ENCODE measurements at regions not wholly inside any gene's neighbourhood (a gene's known extent, or its start where the extent isn't known, plus 50 kb on each side); places are given as distances from the start of the nearest gene placed in this dataset.

GRCh38 chr9:13915591-13916301 lies 398.2 kb downstream of the NFIB start:
- Histone ChIP-seq H3K4me3 (replicated peaks in 1 of 3; ENCODE audit: insufficient read depth in 1 of 3, low read depth in 1 of 3, low read length in 3 of 3) (no peak overlapping the region), H3K4me2 (ENCODE audit: insufficient read depth, low read length) (no peak overlapping the region), H3K9me3 (replicated peaks; ENCODE audit: control insufficient read depth, insufficient read depth, low read length) (no peaks in the 10 kb centered on the region), H2AFZ (ENCODE audit: low read depth, low read length) (no peak overlapping the region), H3K36me3 (ENCODE audit: control insufficient read depth in 2 of 2, extremely low read depth in 1 of 2, insufficient read depth in 2 of 2, low read length in 2 of 2) (no peaks in the 10 kb centered on the region), H3K9me1 (replicated peaks; ENCODE audit: control insufficient read depth, extremely low read depth, insufficient read depth, low read length) (no peaks in the 10 kb centered on the region), H4K20me1 (replicated peaks; ENCODE audit: control insufficient read depth, extremely low read depth, insufficient read depth, low read length) (no peaks in the 10 kb centered on the region), H3K79me2 (ENCODE audit: control insufficient read depth, insufficient read depth, low read length) (no peaks in the 10 kb centered on the region), H3K27ac (ENCODE audit: insufficient read depth, low read depth, low read length) (no peak overlapping the region), H3K4me1 (ENCODE audit: control insufficient read depth, extremely low read depth, insufficient read depth, low read length) (no peaks in the 10 kb centered on the region), H3K9ac (replicated peaks; ENCODE audit: extremely low read depth, insufficient read depth, low read length) (no peak overlapping the region), H3K27me3 (ENCODE audit: control insufficient read depth in 2 of 2, insufficient read depth in 2 of 2, low read length in 2 of 2) (no peaks in the 10 kb centered on the region)
- no TSS peak for BruUV-seq (replicated peaks)
- dilution Hi-C loops (cut with MboI; ENCODE audit: extremely low pct_ligation_motif_present, low sequenced_read_pairs) (no loop called here), intact Hi-C loops (cut with micrococcal nuclease) (no loop called here)
- DNase-seq (ENCODE audit: low read depth, low spot score) (no peak), FAIRE-seq (no peak)
- TF ChIP-seq EZH2 (IDR thresholded peaks at IDR 0.05; ENCODE audit: borderline replicate concordance, low read depth, low read length, severe bottlenecking) (no peak), POLR2A (IDR thresholded peaks at IDR 0.05; ENCODE audit: low read depth, low read length) (no peak), FOS (IDR thresholded peaks at IDR 0.05; ENCODE audit: borderline replicate concordance, insufficient read depth, low read length) (no peak), MYC (IDR thresholded peaks at IDR 0.05; ENCODE audit: low read depth, low read length) (no peak), JUN (IDR thresholded peaks at IDR 0.05; ENCODE audit: borderline replicate concordance, insufficient read depth, insufficient read length, low read depth) (no peak), GATA2 (IDR thresholded peaks at IDR 0.05; ENCODE audit: insufficient read depth, insufficient read length, low read depth, low read length) (no peak), POLR2AphosphoS5 (IDR thresholded peaks at IDR 0.05; ENCODE audit: insufficient read depth, low read depth, low read length) (no peak)
- TF ChIP-seq, protein P1, sequence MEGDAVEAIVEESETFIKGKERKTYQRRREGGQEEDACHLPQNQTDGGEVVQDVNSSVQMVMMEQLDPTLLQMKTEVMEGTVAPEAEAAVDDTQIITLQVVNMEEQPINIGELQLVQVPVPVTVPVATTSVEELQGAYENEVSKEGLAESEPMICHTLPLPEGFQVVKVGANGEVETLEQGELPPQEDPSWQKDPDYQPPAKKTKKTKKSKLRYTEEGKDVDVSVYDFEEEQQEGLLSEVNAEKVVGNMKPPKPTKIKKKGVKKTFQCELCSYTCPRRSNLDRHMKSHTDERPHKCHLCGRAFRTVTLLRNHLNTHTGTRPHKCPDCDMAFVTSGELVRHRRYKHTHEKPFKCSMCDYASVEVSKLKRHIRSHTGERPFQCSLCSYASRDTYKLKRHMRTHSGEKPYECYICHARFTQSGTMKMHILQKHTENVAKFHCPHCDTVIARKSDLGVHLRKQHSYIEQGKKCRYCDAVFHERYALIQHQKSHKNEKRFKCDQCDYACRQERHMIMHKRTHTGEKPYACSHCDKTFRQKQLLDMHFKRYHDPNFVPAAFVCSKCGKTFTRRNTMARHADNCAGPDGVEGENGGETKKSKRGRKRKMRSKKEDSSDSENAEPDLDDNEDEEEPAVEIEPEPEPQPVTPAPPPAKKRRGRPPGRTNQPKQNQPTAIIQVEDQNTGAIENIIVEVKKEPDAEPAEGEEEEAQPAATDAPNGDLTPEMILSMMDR (IDR thresholded peaks at IDR 0.05; ENCODE audit: extremely low read depth in 1 of 2, insufficient read depth in 1 of 2, low read depth in 1 of 2, low read length in 2 of 2) = no peak
- TF ChIP-seq, protein P2, sequence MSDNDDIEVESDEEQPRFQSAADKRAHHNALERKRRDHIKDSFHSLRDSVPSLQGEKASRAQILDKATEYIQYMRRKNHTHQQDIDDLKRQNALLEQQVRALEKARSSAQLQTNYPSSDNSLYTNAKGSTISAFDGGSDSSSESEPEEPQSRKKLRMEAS (IDR thresholded peaks at IDR 0.05; ENCODE audit: insufficient read depth, insufficient read length) = no peak
- ChIA-PET POLR2A (no interaction called here), CTCF (interaction anchor here (0.6 to 1.2 kb wide), 2 partner anchors 23 to 96 kb away, joined by 3 read pairs; no protein-coding TSS in a partner anchor)

Measured in endothelial cell of umbilical vein (primary cell).